Activated CD4-positive, alpha-beta T cell treated with anti-CD3 and anti-CD28 coated beads, Interleukin-2, amount 50 U/mL, for 16 hours (primary cell): ENCODE measurements at regions not wholly inside any gene's neighbourhood (a gene's known extent, or its start where the extent isn't known, plus 50 kb on each side); places are given as distances from the start of the nearest gene placed in this dataset.

ENCODE experiments used
- DNase-seq: peaks from one replicate; pipeline ENCODE4 v3.0.0-alpha.2; 2020

GRCh38 chr18:44170208-44170880, 510.3 kb upstream of the SETBP1 start:
- DNase-seq, result no peak

GRCh38 chr18:44171301-44171700, 509.4 kb upstream of the SETBP1 start:
- DNase-seq, result no peak

- no peak for DNase-seq
These were observed 504.8 kb upstream of the SETBP1 start for GRCh38 chr18:44175891-44176290.

- DNase-seq, result no peak
These were observed 502.2 kb upstream of the SETBP1 start for GRCh38 chr18:44178476-44178875.

- DNase-seq, result no peak
These were observed 501.0 kb upstream of the SETBP1 start for GRCh38 chr18:44179693-44180092.

GRCh38 chr18:44180683-44181082, 500.0 kb upstream of the SETBP1 start:
- DNase-seq, result no peak

- DNase-seq, result no peak
These were observed 498.5 kb upstream of the SETBP1 start for GRCh38 chr18:44181951-44182747.

DNA sequence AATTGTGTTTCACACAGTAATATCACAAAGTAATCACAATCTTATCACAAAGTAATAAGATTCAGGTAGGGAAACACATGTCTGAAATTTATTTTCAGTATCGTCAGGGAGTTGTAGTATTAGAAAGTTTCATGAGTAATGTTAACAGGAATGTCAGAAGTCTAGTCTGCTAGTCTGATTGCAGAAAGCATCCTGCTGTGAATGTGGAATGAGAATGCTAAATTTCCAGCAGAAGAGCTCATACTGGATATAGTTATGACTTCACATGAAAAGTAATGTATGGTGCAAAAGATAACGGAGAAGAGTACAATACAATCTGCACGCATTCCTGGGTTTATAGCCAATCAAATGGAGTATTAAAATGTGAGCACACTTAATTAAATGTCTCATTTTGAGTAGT, 494.7 kb upstream of the SETBP1 start:
- DNase-seq, result no peak

DNA sequence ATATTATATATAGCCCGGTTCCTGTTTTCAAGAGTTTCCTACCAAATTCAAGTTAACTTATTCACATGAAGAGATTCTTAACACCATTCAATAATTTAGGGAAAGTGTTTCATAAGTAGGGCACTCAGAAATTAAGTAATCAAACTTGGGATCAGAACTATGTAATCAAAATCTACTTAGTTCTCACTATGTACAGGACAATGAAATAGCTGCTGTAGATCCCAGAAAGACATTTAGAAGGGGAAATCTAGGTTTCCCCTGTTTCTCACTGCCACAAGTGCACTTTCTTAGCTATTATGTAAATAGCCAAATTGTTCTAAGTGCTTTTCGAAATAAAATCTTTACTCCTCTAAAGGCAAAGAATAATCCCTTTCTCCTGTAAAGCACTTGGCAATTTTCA, 493.6 kb upstream of the SETBP1 start:
- no peak for DNase-seq

- DNase-seq, result no peak
These were observed 485.1 kb upstream of the SETBP1 start for GRCh38 chr18:44195394-44196140.

- DNase-seq, result no peak
These were observed 482.7 kb upstream of the SETBP1 start for GRCh38 chr18:44197832-44198611.

GRCh38 chr18:44198612-44199284, 481.9 kb upstream of the SETBP1 start:
- DNase-seq, result no peak

- no peak for DNase-seq
These were observed 467.4 kb upstream of the SETBP1 start for GRCh38 chr18:44213293-44213692.

- no peak for DNase-seq
These were observed 466.3 kb upstream of the SETBP1 start for GRCh38 chr18:44214396-44214795.

GRCh38 chr18:44216169-44216568, 464.5 kb upstream of the SETBP1 start:
- no peak for DNase-seq

DNA sequence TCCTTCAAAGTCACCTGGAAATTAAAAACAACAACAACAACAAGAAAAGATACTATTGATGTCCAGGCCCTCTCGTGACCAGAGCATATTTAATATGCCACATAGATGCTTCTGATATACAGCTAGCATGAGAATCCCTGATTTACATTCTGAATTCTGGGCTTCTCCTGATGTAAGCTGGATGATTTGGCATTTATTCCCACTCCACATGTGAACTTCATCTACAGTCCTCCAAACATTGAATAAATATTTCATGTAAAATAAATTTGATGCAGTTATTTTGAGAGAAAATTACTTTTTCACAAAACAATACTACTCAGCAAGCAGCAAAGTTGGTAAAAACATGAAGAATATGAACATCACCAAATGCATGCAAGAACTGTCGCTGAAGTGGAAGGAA, 453.2 kb upstream of the SETBP1 start:
- DNase-seq, result no peak

DNA sequence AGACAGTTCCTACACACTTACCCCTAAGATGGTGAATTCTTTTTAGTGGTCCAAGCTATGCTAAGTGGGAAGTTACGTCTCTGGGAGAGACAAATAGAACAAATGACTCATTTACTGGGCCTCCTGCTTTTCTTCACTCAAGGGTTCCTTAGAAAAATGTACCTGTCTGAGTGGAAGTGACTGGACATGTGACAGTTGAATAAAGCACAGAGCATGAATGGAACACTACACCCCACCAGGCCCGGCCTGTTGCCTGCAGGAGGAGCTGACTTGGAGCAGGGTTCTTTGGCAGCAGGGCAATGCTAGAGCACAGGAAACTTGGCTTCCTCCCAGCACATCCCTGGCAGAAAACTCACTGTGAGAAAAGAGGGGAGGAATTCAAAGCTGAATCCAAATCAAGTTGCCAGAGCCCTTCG, 451.0 kb upstream of the SETBP1 start:
- DNase-seq, result no peak

GRCh38 chr18:44231936-44232335, 448.8 kb upstream of the SETBP1 start:
- no peak for DNase-seq

GRCh38 chr18:44232500-44232899, 448.2 kb upstream of the SETBP1 start:
- no peak for DNase-seq

DNA sequence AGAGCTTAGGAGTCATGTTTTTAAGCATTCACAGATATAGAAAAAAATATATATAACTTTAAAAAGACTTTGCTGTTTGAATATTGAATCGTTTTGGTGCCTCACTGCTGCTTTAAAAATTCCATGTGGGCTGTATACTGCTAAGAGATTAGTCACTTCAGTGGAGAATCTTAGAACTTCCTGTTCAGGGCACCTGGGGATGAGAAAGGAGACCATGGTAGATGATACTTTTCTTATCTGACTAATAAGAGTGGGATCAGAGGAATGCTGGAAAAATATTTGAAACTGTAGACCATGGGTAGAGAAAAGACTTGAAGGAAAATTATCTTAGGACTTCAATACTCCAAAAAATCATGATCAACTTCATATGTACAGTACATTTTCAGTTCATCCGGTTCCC, 442.2 kb upstream of the SETBP1 start:
- no peak for DNase-seq

- no peak for DNase-seq
These were observed 441.8 kb upstream of the SETBP1 start for GRCh38 chr18:44238911-44239310.

DNA sequence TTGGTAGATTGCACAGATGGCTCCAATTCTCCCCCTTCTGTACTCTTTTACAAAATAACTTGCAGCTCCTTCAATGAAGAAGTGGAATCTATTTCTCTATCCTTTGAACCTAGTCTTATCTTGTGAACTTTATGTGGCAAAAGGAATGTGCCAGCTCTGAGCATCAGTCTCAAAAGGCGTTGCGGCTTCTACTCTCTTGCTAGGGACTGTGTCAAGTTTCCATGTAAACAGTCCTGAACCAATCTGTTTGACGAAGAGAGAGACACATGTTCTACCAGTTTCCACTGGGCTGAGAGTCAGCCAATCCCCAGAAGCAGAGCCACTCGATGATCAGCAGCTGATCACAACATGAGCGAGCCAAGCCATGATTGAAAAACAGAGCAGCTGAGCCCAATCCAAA, 439.7 kb upstream of the SETBP1 start:
- no peak for DNase-seq
